ENCODE measurements at regions not wholly inside any gene's neighbourhood (a gene's known extent, or its start where the extent isn't known, plus 50 kb on each side); places are given as distances from the start of the nearest gene placed in this dataset.

- TF ChIP-seq TAF1 (IDR thresholded peaks at IDR 0.05; ENCODE audit: borderline replicate concordance, low read depth, low read length): no peak
- no peak for TF ChIP-seq POLR2A (IDR thresholded peaks at IDR 0.05; ENCODE audit: low read depth, low read length)
- no peak for TF ChIP-seq POLR2AphosphoS5 (IDR thresholded peaks at IDR 0.05; ENCODE audit: low read depth, low read length)
These were observed 409.6 kb upstream of the TBL1XR1 start for GRCh38 chr3:177606891-177607290.
